HEK293T (cell line): ENCODE measurements at regions not wholly inside any gene's neighbourhood (a gene's known extent, or its start where the extent isn't known, plus 50 kb on each side); places are given as distances from the start of the nearest gene placed in this dataset.

ENCODE experiments used
- BHLHE40 ChIP-seq: fragments of 450-650 bp; IDR thresholded peaks from 2 replicates; pipeline ENCODE4 v1.6.1; 2016; ENCODE audit warnings: mild to moderate bottlenecking, moderate library complexity, borderline replicate concordance
- PKNOX1 ChIP-seq: fragments of 450-650 bp; IDR thresholded peaks from 2 replicates; pipeline ENCODE4 v1.6.1; 2016
- SUZ12 ChIP-seq: fragments of 450-650 bp; IDR thresholded peaks from 2 replicates; pipeline ENCODE4 v1.6.1; 2016; ENCODE audit warnings: mild to moderate bottlenecking

- no peak for TF ChIP-seq BHLHE40
- no peak for TF ChIP-seq PKNOX1
- no peak for TF ChIP-seq SUZ12
Measured at GRCh38 chr2:15810477-15811150, 129.7 kb upstream of the MYCN start.
